Inflammatory macrophage (primary cell): ENCODE measurements at regions not wholly inside any gene's neighbourhood (a gene's known extent, or its start where the extent isn't known, plus 50 kb on each side); places are given as distances from the start of the nearest gene placed in this dataset.

ENCODE experiments used
- DNase-seq, 2 donors: peaks; one replicate each; pipeline ENCODE4 v3.0.0-alpha.2; 2020 to 2022

- no peak for DNase-seq
Observed at GRCh38 chr1:96472471-96472870, 249.1 kb upstream of the PTBP2 start.

- no peak for DNase-seq
Observed at GRCh38 chr1:96473791-96474434, 247.7 kb upstream of the PTBP2 start.

GRCh38 chr1:96474985-96475743, 246.4 kb upstream of the PTBP2 start:
- DNase-seq, result no peak

GRCh38 chr1:96475903-96476302, 245.7 kb upstream of the PTBP2 start:
- DNase-seq, result no peak

- DNase-seq, result no peak
Observed at GRCh38 chr1:96478228-96478627, 243.4 kb upstream of the PTBP2 start.

- DNase-seq, result no peak
Observed at GRCh38 chr1:96481409-96481808, 240.2 kb upstream of the PTBP2 start.

- no peak for DNase-seq
Observed at GRCh38 chr1:96482616-96483015, 239.0 kb upstream of the PTBP2 start.

GRCh38 chr1:96487394-96487793, 234.2 kb upstream of the PTBP2 start:
- no peak for DNase-seq

GRCh38 chr1:96487971-96488370, 233.6 kb upstream of the PTBP2 start:
- no peak for DNase-seq

- DNase-seq, result no peak
Observed at GRCh38 chr1:96488777-96489176, 232.8 kb upstream of the PTBP2 start.

GRCh38 chr1:96492236-96492635, 229.3 kb upstream of the PTBP2 start:
- DNase-seq, result no peak

- no peak for DNase-seq
Observed at GRCh38 chr1:96498744-96499340, 222.7 kb upstream of the PTBP2 start.

- no peak for DNase-seq
Observed at GRCh38 chr1:96508233-96508632, 213.4 kb upstream of the PTBP2 start.

- no peak for DNase-seq
Observed at GRCh38 chr1:96509339-96509738, 212.2 kb upstream of the PTBP2 start.

GRCh38 chr1:96509951-96510350, 211.6 kb upstream of the PTBP2 start:
- no peak for DNase-seq

GRCh38 chr1:96510391-96510790, 211.2 kb upstream of the PTBP2 start:
- DNase-seq, result no peak

GRCh38 chr1:96510911-96511310, 210.7 kb upstream of the PTBP2 start:
- no peak for DNase-seq

- DNase-seq, result no peak
Observed at GRCh38 chr1:96513136-96513535, 208.4 kb upstream of the PTBP2 start.

GRCh38 chr1:96515430-96515829, 206.2 kb upstream of the PTBP2 start:
- no peak for DNase-seq

GRCh38 chr1:96515925-96516324, 205.7 kb upstream of the PTBP2 start:
- no peak for DNase-seq

GRCh38 chr1:96519851-96520578, 201.6 kb upstream of the PTBP2 start:
- DNase-seq, result no peak

- no peak for DNase-seq
Observed at GRCh38 chr1:96520579-96520947, 201.0 kb upstream of the PTBP2 start.

GRCh38 chr1:96521010-96521409, 200.6 kb upstream of the PTBP2 start:
- DNase-seq, result no peak
